T-helper 2 cell treated with Interferon-gamma antibody and Interleukin-4, amounts not matched to agents 5 μg/mL and 100 μg/mL, for 36 hours (primary cell): ENCODE measurements at regions not wholly inside any gene's neighbourhood (a gene's known extent, or its start where the extent isn't known, plus 50 kb on each side); places are given as distances from the start of the nearest gene placed in this dataset.

Experiments used
- DNase-seq: peaks from one replicate; pipeline ENCODE4 v3.0.0; 2021; ENCODE audit warnings: low spot score
- H3K27ac Mint-ChIP-seq: one replicate; pipeline ENCODE4 v1.8.0; 2021; ENCODE audit warnings: mild to moderate bottlenecking, mixed read lengths
- H3K27me3 Mint-ChIP-seq: one replicate; pipeline ENCODE4 v1.8.0; 2021; ENCODE audit warnings: low read depth, mixed read lengths
- H3K36me3 Mint-ChIP-seq: one replicate; pipeline ENCODE4 v1.8.0; 2021; ENCODE audit warnings: low read depth, mixed read lengths
- H3K4me1 Mint-ChIP-seq: one replicate; pipeline ENCODE4 v1.8.0; 2021; ENCODE audit warnings: low read depth, mixed read lengths
- H3K4me3 Mint-ChIP-seq: one replicate; pipeline ENCODE4 v1.8.0; 2022; ENCODE audit warnings: mild to moderate bottlenecking, moderate library complexity, mixed read lengths
- H3K9me3 Mint-ChIP-seq: one replicate; pipeline ENCODE4 v1.8.0; 2021; ENCODE audit warnings: mixed read lengths

- H3K9me3 Mint-ChIP-seq = no peaks in the 10 kb centered on the region
- peaks cover 2% of the 10 kb centered on the region for H3K27me3 Mint-ChIP-seq
- H3K36me3 Mint-ChIP-seq = no peaks in the 10 kb centered on the region
- no peak overlapping the region for H3K4me3 Mint-ChIP-seq
- no peak for DNase-seq
- no peak overlapping the region for H3K27ac Mint-ChIP-seq
- no peaks in the 10 kb centered on the region for H3K4me1 Mint-ChIP-seq
Observed at GRCh38 chr1:90394247-90394646, 322.9 kb downstream of the BARHL2 start.

GRCh38 chr1:90393025-90393424, 324.1 kb downstream of the BARHL2 start:
- no peaks in the 10 kb centered on the region for H3K36me3 Mint-ChIP-seq
- no peaks in the 10 kb centered on the region for H3K4me1 Mint-ChIP-seq
- no peak overlapping the region for H3K27ac Mint-ChIP-seq
- no peak overlapping the region for H3K4me3 Mint-ChIP-seq
- no peaks in the 10 kb centered on the region for H3K9me3 Mint-ChIP-seq
- DNase-seq = no peak
- peaks cover 2% of the 10 kb centered on the region for H3K27me3 Mint-ChIP-seq

- DNase-seq = no peak
- no peaks in the 10 kb centered on the region for H3K9me3 Mint-ChIP-seq
- H3K36me3 Mint-ChIP-seq = no peaks in the 10 kb centered on the region
- H3K27ac Mint-ChIP-seq = no peak overlapping the region
- no peaks in the 10 kb centered on the region for H3K4me1 Mint-ChIP-seq
- no peak overlapping the region for H3K4me3 Mint-ChIP-seq
- peaks cover 2% of the 10 kb centered on the region for H3K27me3 Mint-ChIP-seq
Observed at GRCh38 chr1:90391126-90391525, 326.0 kb downstream of the BARHL2 start.

- Mint-ChIP-seq H3K36me3 (no peaks in the 10 kb centered on the region), H3K4me3 (no peak overlapping the region), H3K4me1 (no peaks in the 10 kb centered on the region), H3K27me3 (peaks cover 3% of the 10 kb centered on the region), H3K27ac (no peak overlapping the region), H3K9me3 (no peaks in the 10 kb centered on the region)
- no peak for DNase-seq
Observed at GRCh38 chr1:90387805-90388204, 329.3 kb downstream of the BARHL2 start.

- Mint-ChIP-seq H3K27ac (no peak overlapping the region), H3K36me3 (no peaks in the 10 kb centered on the region), H3K9me3 (no peaks in the 10 kb centered on the region), H3K4me3 (no peak overlapping the region), H3K4me1 (no peaks in the 10 kb centered on the region), H3K27me3 (peaks cover 3% of the 10 kb centered on the region)
- no peak for DNase-seq
Observed at GRCh38 chr1:90386899-90387720, 330.0 kb downstream of the BARHL2 start.

GRCh38 chr1:90384193-90384592, 332.9 kb downstream of the BARHL2 start:
- H3K4me1 Mint-ChIP-seq = no peaks in the 10 kb centered on the region

GRCh38 chr1:90382161-90382560, 334.9 kb downstream of the BARHL2 start:
- Mint-ChIP-seq H3K4me1 (no peaks in the 10 kb centered on the region), H3K9me3 (no peaks in the 10 kb centered on the region), H3K4me3 (no peak overlapping the region), H3K36me3 (no peaks in the 10 kb centered on the region), H3K27me3 (peaks cover 3% of the 10 kb centered on the region), H3K27ac (no peak overlapping the region)
- no peak for DNase-seq

More at GRCh38 chr1:90384193-90384592, 332.9 kb downstream of the BARHL2 start:
- Mint-ChIP-seq H3K9me3 (no peaks in the 10 kb centered on the region), H3K4me3 (no peak overlapping the region), H3K27ac (no peak overlapping the region), H3K36me3 (no peaks in the 10 kb centered on the region), H3K27me3 (peaks cover 3% of the 10 kb centered on the region)
- DNase-seq = no peak

- H3K36me3 Mint-ChIP-seq = no peaks in the 10 kb centered on the region
- no peak overlapping the region for H3K4me3 Mint-ChIP-seq
- no peak for DNase-seq
- peaks cover 3% of the 10 kb centered on the region for H3K27me3 Mint-ChIP-seq
- no peak overlapping the region for H3K27ac Mint-ChIP-seq
- no peaks in the 10 kb centered on the region for H3K9me3 Mint-ChIP-seq
- H3K4me1 Mint-ChIP-seq = no peaks in the 10 kb centered on the region
Observed at GRCh38 chr1:90381598-90381997, 335.5 kb downstream of the BARHL2 start.

- Mint-ChIP-seq H3K36me3 (no peaks in the 10 kb centered on the region), H3K4me3 (no peak overlapping the region), H3K4me1 (no peaks in the 10 kb centered on the region), H3K9me3 (no peaks in the 10 kb centered on the region), H3K27ac (no peak overlapping the region), H3K27me3 (peaks cover 13% of the 10 kb centered on the region)
- no peak for DNase-seq
Observed at GRCh38 chr1:90371448-90371813, 345.7 kb downstream of the BARHL2 start.

- Mint-ChIP-seq H3K9me3 (no peaks in the 10 kb centered on the region), H3K27ac (no peak overlapping the region), H3K4me1 (no peaks in the 10 kb centered on the region), H3K4me3 (no peak overlapping the region), H3K36me3 (no peaks in the 10 kb centered on the region), H3K27me3 (peaks cover 18% of the 10 kb centered on the region)
- no peak for DNase-seq
Observed at GRCh38 chr1:90370686-90371447, 346.2 kb downstream of the BARHL2 start.

- no peak for DNase-seq
- H3K9me3 Mint-ChIP-seq = no peaks in the 10 kb centered on the region
- peaks cover 3% of the 10 kb centered on the region for H3K4me1 Mint-ChIP-seq
- H3K27me3 Mint-ChIP-seq = peaks cover 25% of the 10 kb centered on the region
- no peak overlapping the region for H3K4me3 Mint-ChIP-seq
- no peaks in the 10 kb centered on the region for H3K36me3 Mint-ChIP-seq
- no peak overlapping the region for H3K27ac Mint-ChIP-seq
Observed at GRCh38 chr1:90362163-90362562, 354.9 kb downstream of the BARHL2 start.

GRCh38 chr1:90361026-90361425, 356.1 kb downstream of the BARHL2 start:
- Mint-ChIP-seq H3K27me3 (peaks cover 16% of the 10 kb centered on the region), H3K4me1 (peaks cover 3% of the 10 kb centered on the region), H3K4me3 (no peak overlapping the region), H3K9me3 (no peaks in the 10 kb centered on the region), H3K36me3 (no peaks in the 10 kb centered on the region), H3K27ac (no peak overlapping the region)
- DNase-seq = no peak

GRCh38 chr1:90359994-90360393, 357.1 kb downstream of the BARHL2 start:
- H3K27ac Mint-ChIP-seq = no peak overlapping the region

GRCh38 chr1:90358448-90358847, 358.7 kb downstream of the BARHL2 start:
- Mint-ChIP-seq H3K36me3 (no peaks in the 10 kb centered on the region), H3K27ac (no peak overlapping the region), H3K9me3 (no peaks in the 10 kb centered on the region), H3K4me1 (peaks cover 3% of the 10 kb centered on the region), H3K4me3 (no peak overlapping the region), H3K27me3 (peaks cover 6% of the 10 kb centered on the region)
- no peak for DNase-seq

More at GRCh38 chr1:90359994-90360393, 357.1 kb downstream of the BARHL2 start:
- Mint-ChIP-seq H3K4me1 (peaks cover 3% of the 10 kb centered on the region), H3K27me3 (peaks cover 13% of the 10 kb centered on the region), H3K36me3 (no peaks in the 10 kb centered on the region), H3K4me3 (no peak overlapping the region), H3K9me3 (no peaks in the 10 kb centered on the region)
- DNase-seq = no peak
